Panc1 (cell line): ENCODE measurements at regions not wholly inside any gene's neighbourhood (a gene's known extent, or its start where the extent isn't known, plus 50 kb on each side); places are given as distances from the start of the nearest gene placed in this dataset.

Experiments
- ATAC-seq: fragments of 200-7000 bp; cut with Tn5 transposase; 2 replicates; pipeline ENCODE4 v1.9.1; 2020; ENCODE audit warnings: mild to moderate bottlenecking, moderate library complexity
- BruUV-seq: library from RNA; stranded (reverse); fragments of 400-500 nt; replicated peaks from 2 replicates; lab custom pipeline; 2021; lab: Mats Ljungman, UMichigan
- CTCF ChIA-PET: fragments of 300-600 bp; sonication (Branson Sonifier 250); formaldehyde crosslinking; loops from one replicate; lab custom pipeline; 2022; ENCODE audit warnings: antibody characterized with exemption; lab: Charles Lee
- POLR2A ChIA-PET: fragments of 300-600 bp; sonication (Branson Sonifier 250); formaldehyde crosslinking; loops from one replicate; lab custom pipeline; 2022; ENCODE audit warnings: antibody characterized with exemption; lab: Charles Lee
- DNase-seq: peaks from one replicate; pipeline ENCODE4 v3.0.0-alpha.2; 2010; ENCODE audit warnings: low read depth, low spot score
- H3K27ac ChIP-seq: 2 replicates; pipeline ENCODE4 v1.5.1; 2011; ENCODE audit warnings: mild to moderate bottlenecking, low read length, inconsistent platforms
- H3K27me3 ChIP-seq: fragments of 200-500 bp; sonication (Bioruptor generic); 2 replicates; pipeline ENCODE4 v1.6.0; 2014; ENCODE audit warnings: low read length, inconsistent platforms; ENCODE audit not compliant: control insufficient read depth, insufficient read depth
- H3K36me3 ChIP-seq: fragments of 200-500 bp; sonication (Bioruptor generic); 2 replicates; pipeline ENCODE4 v1.5.1; 2014; ENCODE audit warnings: inconsistent platforms, mild to moderate bottlenecking, low read length, moderate library complexity; ENCODE audit not compliant: control insufficient read depth, insufficient read depth
- H3K4me1 ChIP-seq: 2 replicates; pipeline ENCODE4 v1.5.1; 2011; ENCODE audit warnings: inconsistent platforms, mild to moderate bottlenecking, low read length, moderate library complexity; ENCODE audit not compliant: control insufficient read depth, insufficient read depth
- H3K4me3 ChIP-seq, 2 experiments: 2 replicates each; pipeline ENCODE4 v1.5.1; 2011 to 2012; ENCODE audit warnings: low read depth in 2 of 2, low read length in 2 of 2, mild to moderate bottlenecking in 2 of 2, inconsistent platforms in 1 of 2, moderate library complexity in 1 of 2
- H3K9me3 ChIP-seq: fragments of 200-500 bp; sonication (Bioruptor generic); 2 replicates; pipeline ENCODE4 v1.5.1; 2014; ENCODE audit warnings: low read depth, mild to moderate bottlenecking, inconsistent platforms, low read length, moderate library complexity; ENCODE audit not compliant: control insufficient read depth, insufficient read depth
- POLR2AphosphoS5 ChIP-seq: IDR thresholded peaks from 2 replicates; pipeline ENCODE4 v1.6.1; 2012; ENCODE audit warnings: mild to moderate bottlenecking, low read depth, low read length, moderate library complexity
- SIN3A ChIP-seq: IDR thresholded peaks from 2 replicates; pipeline ENCODE4 v1.6.1; 2012; ENCODE audit warnings: low read depth, mild to moderate bottlenecking, low read length, moderate library complexity, borderline replicate concordance; ENCODE audit not compliant: insufficient read depth
- TCF7L2 ChIP-seq: IDR thresholded peaks from 2 replicates; pipeline ENCODE4 v1.6.1; 2011; ENCODE audit warnings: mild to moderate bottlenecking, low read depth, low read length, inconsistent platforms
- in situ Hi-C: cut with HindIII; loops from 2 replicates; pipeline ENCODE4 v1.10.0; 2016; ENCODE audit warnings: low sequenced_read_pairs, low pct_unique_long_range_greater_than_20kb
- intact Hi-C: fragments of 100-400 bp; cut with micrococcal nuclease; formaldehyde crosslinking; loops from one replicate; pipeline ENCODE4 v1.10.0; 2022; ENCODE audit not compliant: unreplicated experiment
- TF ChIP-seq, protein P1 (sequence below), 2 experiments: IDR thresholded peaks; 2 replicates each; pipeline ENCODE4 v1.6.1; 2011 to 2012; ENCODE audit warnings: low read depth in 2 of 2, control low read depth in 1 of 2, low read length in 1 of 2, mild to moderate bottlenecking in 1 of 2, moderate library complexity in 1 of 2; ENCODE audit not compliant: insufficient read depth in 1 of 2
- TF ChIP-seq, protein P2 (sequence below): fragments of 450-650 bp; IDR thresholded peaks from 2 replicates; pipeline ENCODE4 v1.5.1; 2017; ENCODE audit warnings: mild to moderate bottlenecking

DNA sequence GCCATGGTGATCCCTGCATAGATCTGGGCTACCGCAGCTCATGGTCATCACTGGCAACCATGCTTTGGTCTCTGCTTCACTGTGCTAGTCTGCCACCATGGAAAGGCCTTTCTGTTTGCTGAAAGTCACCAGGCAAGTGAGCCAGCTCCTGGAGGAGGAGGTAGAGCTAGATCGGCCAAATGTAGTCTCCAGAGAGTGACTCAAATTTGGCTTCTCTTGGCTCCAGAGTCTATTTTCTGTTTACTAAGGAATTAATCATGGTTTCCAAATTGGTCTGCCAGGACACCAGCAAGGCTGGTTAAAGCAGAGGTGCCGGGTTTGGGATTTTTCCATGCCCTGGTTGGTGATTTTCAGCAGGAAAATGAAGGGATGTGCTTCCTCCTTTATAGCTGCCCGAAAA, 52.7 kb upstream of the IVNS1ABP start:
- H3K4me1 ChIP-seq = no peaks in the 10 kb centered on the region
- in situ Hi-C loops = no loop called here
- no peak overlapping the region for H3K4me3 ChIP-seq
- DNase-seq (no peak), ATAC-seq (no peak)
- ChIA-PET CTCF (no interaction called here), POLR2A (no interaction called here)
- H3K27me3 ChIP-seq = no peaks in the 10 kb centered on the region
- no TSS peak for BruUV-seq
- H3K27ac ChIP-seq = no peak overlapping the region
- H3K36me3 ChIP-seq = no peaks in the 10 kb centered on the region
- intact Hi-C loops = no loop called here
- no peaks in the 10 kb centered on the region for H3K9me3 ChIP-seq
- TF ChIP-seq POLR2AphosphoS5 (no peak), SIN3A (no peak), TCF7L2 (no peak)
- TF ChIP-seq, protein P1, sequence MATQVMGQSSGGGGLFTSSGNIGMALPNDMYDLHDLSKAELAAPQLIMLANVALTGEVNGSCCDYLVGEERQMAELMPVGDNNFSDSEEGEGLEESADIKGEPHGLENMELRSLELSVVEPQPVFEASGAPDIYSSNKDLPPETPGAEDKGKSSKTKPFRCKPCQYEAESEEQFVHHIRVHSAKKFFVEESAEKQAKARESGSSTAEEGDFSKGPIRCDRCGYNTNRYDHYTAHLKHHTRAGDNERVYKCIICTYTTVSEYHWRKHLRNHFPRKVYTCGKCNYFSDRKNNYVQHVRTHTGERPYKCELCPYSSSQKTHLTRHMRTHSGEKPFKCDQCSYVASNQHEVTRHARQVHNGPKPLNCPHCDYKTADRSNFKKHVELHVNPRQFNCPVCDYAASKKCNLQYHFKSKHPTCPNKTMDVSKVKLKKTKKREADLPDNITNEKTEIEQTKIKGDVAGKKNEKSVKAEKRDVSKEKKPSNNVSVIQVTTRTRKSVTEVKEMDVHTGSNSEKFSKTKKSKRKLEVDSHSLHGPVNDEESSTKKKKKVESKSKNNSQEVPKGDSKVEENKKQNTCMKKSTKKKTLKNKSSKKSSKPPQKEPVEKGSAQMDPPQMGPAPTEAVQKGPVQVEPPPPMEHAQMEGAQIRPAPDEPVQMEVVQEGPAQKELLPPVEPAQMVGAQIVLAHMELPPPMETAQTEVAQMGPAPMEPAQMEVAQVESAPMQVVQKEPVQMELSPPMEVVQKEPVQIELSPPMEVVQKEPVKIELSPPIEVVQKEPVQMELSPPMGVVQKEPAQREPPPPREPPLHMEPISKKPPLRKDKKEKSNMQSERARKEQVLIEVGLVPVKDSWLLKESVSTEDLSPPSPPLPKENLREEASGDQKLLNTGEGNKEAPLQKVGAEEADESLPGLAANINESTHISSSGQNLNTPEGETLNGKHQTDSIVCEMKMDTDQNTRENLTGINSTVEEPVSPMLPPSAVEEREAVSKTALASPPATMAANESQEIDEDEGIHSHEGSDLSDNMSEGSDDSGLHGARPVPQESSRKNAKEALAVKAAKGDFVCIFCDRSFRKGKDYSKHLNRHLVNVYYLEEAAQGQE (IDR thresholded peaks at IDR 0.05; ENCODE audit: insufficient read depth in 1 of 2, low read depth in 2 of 2, low read length in 1 of 2) = no peak
- TF ChIP-seq, protein P2, sequence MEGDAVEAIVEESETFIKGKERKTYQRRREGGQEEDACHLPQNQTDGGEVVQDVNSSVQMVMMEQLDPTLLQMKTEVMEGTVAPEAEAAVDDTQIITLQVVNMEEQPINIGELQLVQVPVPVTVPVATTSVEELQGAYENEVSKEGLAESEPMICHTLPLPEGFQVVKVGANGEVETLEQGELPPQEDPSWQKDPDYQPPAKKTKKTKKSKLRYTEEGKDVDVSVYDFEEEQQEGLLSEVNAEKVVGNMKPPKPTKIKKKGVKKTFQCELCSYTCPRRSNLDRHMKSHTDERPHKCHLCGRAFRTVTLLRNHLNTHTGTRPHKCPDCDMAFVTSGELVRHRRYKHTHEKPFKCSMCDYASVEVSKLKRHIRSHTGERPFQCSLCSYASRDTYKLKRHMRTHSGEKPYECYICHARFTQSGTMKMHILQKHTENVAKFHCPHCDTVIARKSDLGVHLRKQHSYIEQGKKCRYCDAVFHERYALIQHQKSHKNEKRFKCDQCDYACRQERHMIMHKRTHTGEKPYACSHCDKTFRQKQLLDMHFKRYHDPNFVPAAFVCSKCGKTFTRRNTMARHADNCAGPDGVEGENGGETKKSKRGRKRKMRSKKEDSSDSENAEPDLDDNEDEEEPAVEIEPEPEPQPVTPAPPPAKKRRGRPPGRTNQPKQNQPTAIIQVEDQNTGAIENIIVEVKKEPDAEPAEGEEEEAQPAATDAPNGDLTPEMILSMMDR = no peak

DNA sequence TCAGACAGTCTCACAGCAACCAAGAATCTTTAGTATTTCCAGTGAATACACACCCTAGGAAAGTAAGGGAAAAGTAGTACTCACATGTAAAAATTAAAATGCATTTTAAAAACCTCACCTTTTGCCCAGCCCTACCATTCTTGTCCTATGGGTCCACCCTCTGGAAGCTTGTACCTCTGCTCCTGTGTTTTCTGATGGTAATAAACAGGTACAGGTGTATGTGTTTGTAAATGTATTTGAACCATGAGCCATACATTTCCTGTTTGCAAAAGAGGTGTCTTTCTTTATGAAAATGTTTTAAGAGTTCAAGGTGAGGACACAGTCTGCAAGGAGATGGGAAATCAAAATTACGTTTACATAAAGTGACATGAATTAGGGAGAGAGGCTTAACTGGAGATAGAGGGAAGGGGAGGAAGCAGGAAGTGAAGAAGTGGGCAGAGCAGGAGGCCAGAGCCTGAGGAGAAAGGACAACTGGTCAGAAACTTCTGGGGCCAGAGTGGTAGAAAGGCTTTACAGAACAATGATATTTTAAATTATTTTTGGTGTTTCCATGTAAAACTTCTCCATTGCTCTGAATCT, 52.0 kb upstream of the IVNS1ABP start:
- Histone ChIP-seq H3K9me3 (no peaks in the 10 kb centered on the region), H3K27me3 (no peaks in the 10 kb centered on the region), H3K27ac (no peak overlapping the region), H3K36me3 (no peaks in the 10 kb centered on the region), H3K4me1 (no peaks in the 10 kb centered on the region), H3K4me3 (no peak overlapping the region)
- CTCF ChIA-PET = no interaction called here
- intact Hi-C loops = no loop called here
- DNase-seq (no peak), ATAC-seq (no peak)
- POLR2A ChIA-PET = no interaction called here
- no TSS peak for BruUV-seq
- no peak for TF ChIP-seq POLR2AphosphoS5
- TF ChIP-seq, protein P2 = no peak
- no peak for TF ChIP-seq TCF7L2
- no peak for TF ChIP-seq SIN3A
- TF ChIP-seq, protein P1 (IDR thresholded peaks at IDR 0.05; ENCODE audit: insufficient read depth in 1 of 2, low read depth in 2 of 2, low read length in 1 of 2) = no peak
- in situ Hi-C loops = no loop called here
